HG03103 (cell line): ENCODE measurements at regions not wholly inside any gene's neighbourhood (a gene's known extent, or its start where the extent isn't known, plus 50 kb on each side); places are given as distances from the start of the nearest gene placed in this dataset.
"Not testable (repeated sequence)": the region's sequence is repeated elsewhere in the genome, so short reads cannot be mapped to it uniquely, and the experiment has no call there.

Source experiments
- ATAC-seq: cut with Tn5 transposase; IDR thresholded peaks from one replicate; pipeline ENCODE4 v1.9.1; 2021; ENCODE audit warnings: low read depth; ENCODE audit not compliant: unreplicated experiment

GRCh38 chr22:48823941-48824340 lies 1003.7 kb downstream of the BRD1 start:
- no peak for ATAC-seq

- ATAC-seq, result no peak
These were observed 1005.1 kb downstream of the BRD1 start for GRCh38 chr22:48822278-48823233.

GRCh38 chr22:48821727-48822126 lies 1005.9 kb downstream of the BRD1 start:
- no peak for ATAC-seq

GRCh38 chr22:48821346-48821690 lies 1006.4 kb downstream of the BRD1 start:
- no peak for ATAC-seq

- no peak for ATAC-seq
These were observed 1007.0 kb downstream of the BRD1 start for GRCh38 chr22:48820481-48821345.

GRCh38 chr22:48819961-48820360 lies 1007.7 kb downstream of the BRD1 start:
- ATAC-seq, result no peak

- no peak for ATAC-seq
These were observed 1008.4 kb downstream of the BRD1 start for GRCh38 chr22:48819232-48819631.

GRCh38 chr22:48817491-48817890 lies 1010.2 kb downstream of the BRD1 start:
- not testable (repeated sequence) for ATAC-seq

GRCh38 chr22:48811885-48812284 lies 1015.8 kb downstream of the BRD1 start:
- ATAC-seq, result no peak

GRCh38 chr22:48808038-48808960 lies 1019.4 kb downstream of the BRD1 start:
- no peak for ATAC-seq

GRCh38 chr22:48807155-48807554 lies 1020.5 kb downstream of the BRD1 start:
- ATAC-seq, result no peak

- no peak for ATAC-seq
These were observed 1021.4 kb downstream of the BRD1 start for GRCh38 chr22:48806227-48806781.

GRCh38 chr22:48805516-48805915 lies 1022.2 kb downstream of the BRD1 start:
- no peak for ATAC-seq

GRCh38 chr22:48804811-48805301 lies 1022.8 kb downstream of the BRD1 start:
- ATAC-seq, result no peak

- ATAC-seq, result no peak
These were observed 1023.5 kb downstream of the BRD1 start for GRCh38 chr22:48803948-48804810.

GRCh38 chr22:48803171-48803947 lies 1024.3 kb downstream of the BRD1 start:
- ATAC-seq, result no peak

- no peak for ATAC-seq
These were observed 1025.1 kb downstream of the BRD1 start for GRCh38 chr22:48802576-48802975.

GRCh38 chr22:48800886-48801607 lies 1026.6 kb downstream of the BRD1 start:
- no peak for ATAC-seq
